RWPE2 (cell line): ENCODE measurements at regions not wholly inside any gene's neighbourhood (a gene's known extent, or its start where the extent isn't known, plus 50 kb on each side); places are given as distances from the start of the nearest gene placed in this dataset.

Experiments used
- ATAC-seq: fragments of 200-7000 bp; cut with Tn5 transposase; 3 replicates; pipeline ENCODE4 v1.9.1; 2021; ENCODE audit warnings: low read depth
- DNase-seq: peaks from one replicate; pipeline ENCODE4 v3.0.0-alpha.2; 2020; ENCODE audit warnings: low spot score
- H3K27ac ChIP-seq: fragments of 450-650 bp; 2 replicates; pipeline ENCODE4 v1.5.1; 2017; ENCODE audit warnings: mild to moderate bottlenecking; ENCODE audit not compliant: poor library complexity, severe bottlenecking
- H3K27me3 ChIP-seq: fragments of 250-450 bp; sonication (Bioruptor Pico); 2 replicates; pipeline ENCODE4 v1.5.1; 2021; ENCODE audit warnings: mild to moderate bottlenecking, moderate library complexity; ENCODE audit not compliant: insufficient read depth, poor library complexity, severe bottlenecking
- H3K36me3 ChIP-seq: fragments of 250-450 bp; sonication (Bioruptor Pico); 2 replicates; pipeline ENCODE4 v1.5.1; 2020; ENCODE audit warnings: low read depth, mild to moderate bottlenecking, moderate library complexity
- H3K4me1 ChIP-seq: fragments of 250-450 bp; sonication (Bioruptor Pico); 2 replicates; pipeline ENCODE4 v1.5.1; 2021; ENCODE audit warnings: mild to moderate bottlenecking, moderate library complexity; ENCODE audit not compliant: insufficient read depth, poor library complexity, severe bottlenecking
- H3K4me3 ChIP-seq: fragments of 250-450 bp; sonication (Bioruptor Pico); 2 replicates; pipeline ENCODE4 v1.5.1; 2021; ENCODE audit warnings: mild to moderate bottlenecking, moderate library complexity; ENCODE audit not compliant: severe bottlenecking
- H3K9me3 ChIP-seq: fragments of 250-450 bp; sonication (Bioruptor Pico); 2 replicates; pipeline ENCODE4 v1.5.1; 2021; ENCODE audit warnings: mild to moderate bottlenecking, moderate library complexity; ENCODE audit not compliant: severe bottlenecking
- TF ChIP-seq, protein P1 (sequence below): fragments of 450-650 bp; IDR thresholded peaks from one replicate; pipeline ENCODE4 v1.5.1; 2017; ENCODE audit warnings: mild to moderate bottlenecking, moderate library complexity; ENCODE audit not compliant: poor library complexity, severe bottlenecking

DNA sequence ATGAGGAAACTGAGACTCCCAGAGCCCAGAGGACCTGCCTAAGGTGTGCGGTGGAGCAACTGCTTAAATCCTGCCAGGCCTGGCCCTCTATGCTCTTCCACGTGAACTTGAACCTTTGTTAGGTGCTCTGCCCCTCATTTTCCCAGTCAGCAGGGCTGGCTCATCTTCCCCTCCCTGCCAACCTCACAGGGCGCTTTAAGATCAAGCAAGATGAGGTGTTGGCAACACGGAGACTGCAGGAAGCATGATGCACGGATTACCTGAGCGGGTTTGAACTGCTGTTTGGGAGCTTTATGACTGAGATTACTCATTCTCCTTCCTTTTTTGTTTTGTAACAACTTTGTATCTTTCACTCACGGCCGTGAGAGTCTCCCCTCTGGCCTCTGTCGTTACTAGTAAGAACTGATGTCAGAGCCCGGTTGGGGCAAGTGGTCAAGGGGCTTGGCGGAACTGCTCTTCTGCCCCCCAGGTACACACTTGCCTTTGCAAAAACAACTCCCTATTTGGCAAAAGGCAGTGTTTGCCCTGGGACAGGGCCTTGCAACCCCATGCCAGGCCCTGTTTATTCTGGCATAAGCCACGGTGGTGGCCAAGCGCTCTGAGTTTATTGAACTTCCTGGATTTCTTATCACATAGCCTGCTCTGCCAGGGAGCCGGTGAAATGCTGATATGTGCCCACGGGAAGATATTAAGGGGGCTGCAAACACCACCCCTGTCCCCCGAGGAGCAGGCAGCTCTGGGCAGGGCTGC is 127.8 kb downstream of the INHBB start:
- H3K4me1 ChIP-seq: peaks cover 53% of the 10 kb centered on the region
- ATAC-seq: peak; percentile 69
- no peaks in the 10 kb centered on the region for H3K27me3 ChIP-seq

DNA sequence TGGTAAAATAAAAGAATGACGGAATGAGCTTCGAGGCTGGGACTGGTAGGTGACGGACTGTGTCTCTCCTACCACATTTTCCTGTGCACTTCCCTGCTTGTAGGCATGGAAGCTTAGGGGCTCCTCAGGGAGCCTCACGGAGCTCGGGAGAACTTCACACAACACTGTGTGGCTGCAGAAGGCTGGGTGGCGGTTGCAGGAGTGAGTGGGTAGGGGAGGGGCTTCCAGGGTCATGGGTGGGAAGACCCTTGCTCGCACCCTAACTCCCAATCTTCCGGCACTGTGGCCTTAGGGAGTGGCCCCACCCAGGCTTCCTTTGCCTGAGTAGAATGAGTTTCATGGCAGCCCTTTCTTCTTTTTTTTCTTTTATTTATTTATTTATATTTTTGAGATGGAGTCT is 128.6 kb downstream of the INHBB start:
- TF ChIP-seq, protein P1, sequence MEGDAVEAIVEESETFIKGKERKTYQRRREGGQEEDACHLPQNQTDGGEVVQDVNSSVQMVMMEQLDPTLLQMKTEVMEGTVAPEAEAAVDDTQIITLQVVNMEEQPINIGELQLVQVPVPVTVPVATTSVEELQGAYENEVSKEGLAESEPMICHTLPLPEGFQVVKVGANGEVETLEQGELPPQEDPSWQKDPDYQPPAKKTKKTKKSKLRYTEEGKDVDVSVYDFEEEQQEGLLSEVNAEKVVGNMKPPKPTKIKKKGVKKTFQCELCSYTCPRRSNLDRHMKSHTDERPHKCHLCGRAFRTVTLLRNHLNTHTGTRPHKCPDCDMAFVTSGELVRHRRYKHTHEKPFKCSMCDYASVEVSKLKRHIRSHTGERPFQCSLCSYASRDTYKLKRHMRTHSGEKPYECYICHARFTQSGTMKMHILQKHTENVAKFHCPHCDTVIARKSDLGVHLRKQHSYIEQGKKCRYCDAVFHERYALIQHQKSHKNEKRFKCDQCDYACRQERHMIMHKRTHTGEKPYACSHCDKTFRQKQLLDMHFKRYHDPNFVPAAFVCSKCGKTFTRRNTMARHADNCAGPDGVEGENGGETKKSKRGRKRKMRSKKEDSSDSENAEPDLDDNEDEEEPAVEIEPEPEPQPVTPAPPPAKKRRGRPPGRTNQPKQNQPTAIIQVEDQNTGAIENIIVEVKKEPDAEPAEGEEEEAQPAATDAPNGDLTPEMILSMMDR: no peak
- DNase-seq (no peak), ATAC-seq (no peak)
- Histone ChIP-seq H3K9me3 (peaks cover 7% of the 10 kb centered on the region), H3K27me3 (no peaks in the 10 kb centered on the region), H3K36me3 (no peaks in the 10 kb centered on the region), H3K4me3 (no peak overlapping the region), H3K4me1 (peaks cover 53% of the 10 kb centered on the region), H3K27ac (peak overlapping the region; percentile 94)

More for the DNA sequence above, 127.8 kb downstream of the INHBB start:
- H3K9me3 ChIP-seq: peaks cover 7% of the 10 kb centered on the region
- TF ChIP-seq, protein P1: no peak
- H3K36me3 ChIP-seq: no peaks in the 10 kb centered on the region
- peak overlapping the region; percentile 94 for H3K27ac ChIP-seq
- no peak overlapping the region for H3K4me3 ChIP-seq
- peak; percentile 84 for DNase-seq

DNA sequence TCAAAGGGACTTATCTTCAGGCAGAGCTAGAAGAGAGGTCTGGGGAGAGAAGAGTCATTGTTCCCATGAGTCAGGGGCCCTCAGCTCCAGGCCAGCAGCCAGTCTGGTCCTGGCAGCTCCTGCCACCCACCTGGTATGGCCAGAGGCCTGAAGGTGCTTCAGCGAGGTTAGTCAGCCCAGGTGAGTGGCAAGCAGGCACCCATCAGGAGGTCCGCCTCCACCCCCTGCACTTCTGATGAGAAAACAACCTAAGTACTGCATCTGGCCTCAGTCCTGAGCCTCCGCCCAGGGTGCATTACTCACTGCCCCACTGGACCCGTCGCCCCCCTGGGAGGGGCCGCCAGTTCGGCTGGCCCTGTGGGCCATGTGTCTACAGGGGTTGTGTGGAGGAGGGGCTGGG is 130.2 kb downstream of the INHBB start:
- H3K27me3 ChIP-seq: no peaks in the 10 kb centered on the region
- H3K27ac ChIP-seq: no peak overlapping the region
- TF ChIP-seq, protein P1: no peak
- no peaks in the 10 kb centered on the region for H3K36me3 ChIP-seq
- ATAC-seq (peak; percentile 53), DNase-seq (no peak)
- H3K4me3 ChIP-seq: no peak overlapping the region
- peaks cover 7% of the 10 kb centered on the region for H3K9me3 ChIP-seq
- peaks cover 39% of the 10 kb centered on the region for H3K4me1 ChIP-seq

DNA sequence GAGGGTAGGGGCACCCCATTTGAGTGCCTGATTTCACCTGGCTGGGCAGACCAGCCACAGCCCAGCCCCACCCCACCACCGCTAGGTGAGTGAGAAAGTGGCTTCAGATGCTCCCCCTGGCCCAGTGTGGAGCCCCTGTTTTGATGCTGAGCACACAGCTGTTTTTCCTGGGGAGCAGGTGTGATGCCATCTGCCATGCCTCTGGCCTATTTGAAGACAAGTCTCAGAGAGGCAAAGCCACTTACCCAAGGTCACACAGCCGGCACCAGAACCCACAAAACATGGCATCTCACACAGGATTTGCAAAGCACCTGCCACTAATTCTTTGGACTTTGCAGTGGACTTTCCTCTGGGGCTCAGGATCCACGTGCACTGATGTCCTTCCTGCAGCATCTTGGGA is 131.3 kb downstream of the INHBB start:
- Histone ChIP-seq H3K9me3 (peaks cover 3% of the 10 kb centered on the region), H3K27ac (no peak overlapping the region), H3K36me3 (no peaks in the 10 kb centered on the region), H3K4me1 (peaks cover 39% of the 10 kb centered on the region), H3K27me3 (no peaks in the 10 kb centered on the region), H3K4me3 (no peak overlapping the region)
- ATAC-seq (no peak), DNase-seq (no peak)
- TF ChIP-seq, protein P1: no peak

DNA sequence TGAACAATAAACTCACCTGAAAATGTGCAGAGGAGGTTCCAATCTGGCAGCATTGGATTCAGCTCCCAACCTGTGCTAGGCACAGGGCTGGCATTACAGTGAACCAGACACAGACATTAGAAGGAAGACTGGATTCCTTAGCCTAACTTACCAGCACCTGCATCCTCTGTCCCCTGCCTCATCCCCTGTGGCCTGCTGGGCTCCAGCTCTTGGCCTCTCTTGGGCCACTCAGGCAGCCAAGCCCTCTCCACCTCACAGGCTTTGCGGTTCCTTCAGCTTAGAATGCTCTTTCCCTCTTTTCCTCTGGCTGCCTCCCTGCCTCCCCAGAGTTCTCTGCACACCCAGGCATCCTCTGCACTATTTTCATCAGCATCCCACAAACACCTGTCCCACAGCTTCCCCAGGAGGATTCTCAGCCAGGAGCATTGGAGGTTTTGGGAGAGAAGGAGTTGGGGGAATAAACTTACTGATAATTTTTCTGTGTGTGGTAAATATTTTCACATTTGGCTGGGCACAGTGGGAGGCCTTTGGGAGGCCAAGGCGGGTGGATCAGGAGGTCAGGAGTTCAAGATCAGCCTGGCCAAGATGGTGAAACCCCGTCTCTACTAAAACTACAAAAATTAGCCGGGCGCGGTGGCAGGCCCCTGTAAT is 132.0 kb downstream of the INHBB start:
- no peak overlapping the region for H3K4me3 ChIP-seq
- H3K9me3 ChIP-seq: no peaks in the 10 kb centered on the region
- TF ChIP-seq, protein P1: no peak
- no peak overlapping the region for H3K27ac ChIP-seq
- H3K36me3 ChIP-seq: no peaks in the 10 kb centered on the region
- ATAC-seq: no peak
- DNase-seq: no peak
- peaks cover 32% of the 10 kb centered on the region for H3K4me1 ChIP-seq
- H3K27me3 ChIP-seq: no peaks in the 10 kb centered on the region
